ENCODE measurements at regions not wholly inside any gene's neighbourhood (a gene's known extent, or its start where the extent isn't known, plus 50 kb on each side); places are given as distances from the start of the nearest gene placed in this dataset.

DNA sequence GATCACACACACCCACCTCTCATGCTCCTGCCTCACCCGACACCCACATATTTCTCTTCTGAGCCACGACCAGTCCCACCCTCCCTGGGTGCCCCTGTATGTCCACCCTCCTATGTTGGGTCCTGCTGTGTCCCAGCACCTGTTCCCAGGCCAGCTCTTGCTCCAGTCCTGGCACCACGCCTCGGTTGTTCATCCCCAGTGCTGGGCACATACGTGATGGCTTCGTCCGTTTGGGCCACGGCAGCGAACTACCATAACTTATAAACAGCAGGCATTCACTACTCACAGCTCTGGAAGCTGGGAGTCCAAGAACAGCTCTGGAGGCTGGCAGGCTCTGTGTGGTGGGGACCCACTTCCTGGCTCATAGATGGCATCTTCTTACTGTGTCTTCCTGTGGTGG is 116.9 kb downstream of the BRD1 start:
- TF ChIP-seq, protein P1, sequence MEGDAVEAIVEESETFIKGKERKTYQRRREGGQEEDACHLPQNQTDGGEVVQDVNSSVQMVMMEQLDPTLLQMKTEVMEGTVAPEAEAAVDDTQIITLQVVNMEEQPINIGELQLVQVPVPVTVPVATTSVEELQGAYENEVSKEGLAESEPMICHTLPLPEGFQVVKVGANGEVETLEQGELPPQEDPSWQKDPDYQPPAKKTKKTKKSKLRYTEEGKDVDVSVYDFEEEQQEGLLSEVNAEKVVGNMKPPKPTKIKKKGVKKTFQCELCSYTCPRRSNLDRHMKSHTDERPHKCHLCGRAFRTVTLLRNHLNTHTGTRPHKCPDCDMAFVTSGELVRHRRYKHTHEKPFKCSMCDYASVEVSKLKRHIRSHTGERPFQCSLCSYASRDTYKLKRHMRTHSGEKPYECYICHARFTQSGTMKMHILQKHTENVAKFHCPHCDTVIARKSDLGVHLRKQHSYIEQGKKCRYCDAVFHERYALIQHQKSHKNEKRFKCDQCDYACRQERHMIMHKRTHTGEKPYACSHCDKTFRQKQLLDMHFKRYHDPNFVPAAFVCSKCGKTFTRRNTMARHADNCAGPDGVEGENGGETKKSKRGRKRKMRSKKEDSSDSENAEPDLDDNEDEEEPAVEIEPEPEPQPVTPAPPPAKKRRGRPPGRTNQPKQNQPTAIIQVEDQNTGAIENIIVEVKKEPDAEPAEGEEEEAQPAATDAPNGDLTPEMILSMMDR (IDR thresholded peaks at IDR 0.05; ENCODE audit: insufficient read depth, low read length, poor library complexity, severe bottlenecking): no peak
- TF ChIP-seq EZH2phosphoT487 (conservative IDR thresholded peaks at IDR 0.05; ENCODE audit: low read length): no peak
